ENCODE measurements at regions not wholly inside any gene's neighbourhood (a gene's known extent, or its start where the extent isn't known, plus 50 kb on each side); places are given as distances from the start of the nearest gene placed in this dataset.

DNA sequence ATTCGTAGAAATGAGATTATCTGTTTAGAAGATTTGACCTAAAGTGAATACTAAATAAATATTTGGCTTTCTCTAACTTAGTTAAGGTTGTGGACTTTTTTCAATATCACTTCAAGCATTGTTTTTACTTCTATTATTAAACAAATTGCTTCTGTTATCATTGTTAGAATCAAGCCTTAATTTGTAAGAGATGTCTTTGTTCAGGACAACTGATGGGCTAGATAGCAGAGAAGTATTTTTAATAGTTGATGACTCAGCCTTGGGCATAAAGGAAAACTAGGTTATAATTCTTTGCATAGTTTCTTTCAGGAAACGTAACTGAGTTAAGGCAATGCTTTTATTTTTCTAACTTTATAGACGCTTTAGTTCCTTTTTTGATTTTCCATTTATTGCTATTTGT, 128.8 kb upstream of the SMIM30 start:
- TF ChIP-seq POLR2AphosphoS5 (IDR thresholded peaks at IDR 0.05): no peak
- TF ChIP-seq, protein P1, sequence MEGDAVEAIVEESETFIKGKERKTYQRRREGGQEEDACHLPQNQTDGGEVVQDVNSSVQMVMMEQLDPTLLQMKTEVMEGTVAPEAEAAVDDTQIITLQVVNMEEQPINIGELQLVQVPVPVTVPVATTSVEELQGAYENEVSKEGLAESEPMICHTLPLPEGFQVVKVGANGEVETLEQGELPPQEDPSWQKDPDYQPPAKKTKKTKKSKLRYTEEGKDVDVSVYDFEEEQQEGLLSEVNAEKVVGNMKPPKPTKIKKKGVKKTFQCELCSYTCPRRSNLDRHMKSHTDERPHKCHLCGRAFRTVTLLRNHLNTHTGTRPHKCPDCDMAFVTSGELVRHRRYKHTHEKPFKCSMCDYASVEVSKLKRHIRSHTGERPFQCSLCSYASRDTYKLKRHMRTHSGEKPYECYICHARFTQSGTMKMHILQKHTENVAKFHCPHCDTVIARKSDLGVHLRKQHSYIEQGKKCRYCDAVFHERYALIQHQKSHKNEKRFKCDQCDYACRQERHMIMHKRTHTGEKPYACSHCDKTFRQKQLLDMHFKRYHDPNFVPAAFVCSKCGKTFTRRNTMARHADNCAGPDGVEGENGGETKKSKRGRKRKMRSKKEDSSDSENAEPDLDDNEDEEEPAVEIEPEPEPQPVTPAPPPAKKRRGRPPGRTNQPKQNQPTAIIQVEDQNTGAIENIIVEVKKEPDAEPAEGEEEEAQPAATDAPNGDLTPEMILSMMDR (IDR thresholded peaks at IDR 0.05): no peak
